HG03575 (cell line): ENCODE measurements at regions not wholly inside any gene's neighbourhood (a gene's known extent, or its start where the extent isn't known, plus 50 kb on each side); places are given as distances from the start of the nearest gene placed in this dataset.
"Not testable (repeated sequence)": the region's sequence is repeated elsewhere in the genome, so short reads cannot be mapped to it uniquely, and the experiment has no call there.

Experiments
- ATAC-seq: cut with Tn5 transposase; IDR thresholded peaks from one replicate; pipeline ENCODE4 v1.9.1; 2021; ENCODE audit not compliant: unreplicated experiment, insufficient number of reproducible peaks, low FRiP score; ENCODE audit errors: extremely low read depth

DNA sequence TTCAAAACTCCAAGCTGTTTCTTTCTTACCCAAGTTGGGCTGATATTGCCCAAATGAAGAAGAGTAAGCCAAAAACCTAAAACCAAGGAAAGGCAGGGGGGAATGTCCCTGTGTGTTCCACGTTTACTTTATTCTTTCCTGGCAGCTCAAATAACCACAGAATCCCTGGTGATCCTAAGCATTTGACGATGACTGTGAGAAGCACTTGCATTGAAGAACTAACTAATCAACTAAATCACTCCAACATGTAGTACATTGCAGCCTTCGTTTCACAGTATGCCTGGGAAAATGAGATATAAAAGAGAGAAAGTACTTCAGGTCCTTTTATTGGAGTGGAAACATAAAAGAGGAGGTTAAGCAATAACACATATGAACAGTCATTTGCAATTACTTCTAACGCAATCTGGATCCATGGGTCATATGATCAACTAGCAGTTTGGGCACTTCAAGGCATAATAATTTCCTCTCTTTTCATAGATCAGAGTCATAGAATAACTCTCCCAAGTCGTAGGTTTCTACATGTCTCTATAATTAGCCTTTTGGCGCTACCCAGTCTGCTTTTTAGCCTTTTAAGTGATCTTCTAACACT is 338.4 kb downstream of the TMEM167A start:
- ATAC-seq = no peak

DNA sequence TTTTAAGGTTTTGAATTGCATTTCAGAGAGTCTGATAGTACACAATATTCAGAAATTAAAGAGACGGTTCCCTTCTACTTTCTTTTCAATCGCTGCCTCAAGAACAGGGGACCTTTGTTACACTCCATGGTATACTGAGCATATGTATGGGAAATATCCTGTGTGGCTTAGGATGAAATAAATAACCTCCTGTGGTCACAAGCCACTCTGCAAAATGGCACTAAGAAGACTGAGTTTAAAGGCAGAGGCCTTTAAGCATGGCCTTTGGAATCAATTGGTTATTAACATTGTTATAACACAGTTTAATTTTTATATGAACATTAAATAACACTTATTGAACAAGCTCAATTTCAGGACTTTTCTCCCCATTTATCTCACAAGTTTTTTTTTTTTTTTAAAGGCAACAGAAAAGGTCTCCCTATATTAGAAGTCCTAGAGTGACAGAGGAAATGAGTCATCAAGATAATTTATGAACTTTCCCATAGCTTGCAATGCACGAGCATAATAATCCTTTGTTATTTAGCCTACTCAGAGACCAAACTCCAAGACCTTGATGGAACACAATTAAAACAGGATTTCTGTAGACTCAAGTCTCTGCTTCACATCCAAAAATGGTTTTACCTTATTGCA is 341.9 kb downstream of the TMEM167A start:
- no peak for ATAC-seq

DNA sequence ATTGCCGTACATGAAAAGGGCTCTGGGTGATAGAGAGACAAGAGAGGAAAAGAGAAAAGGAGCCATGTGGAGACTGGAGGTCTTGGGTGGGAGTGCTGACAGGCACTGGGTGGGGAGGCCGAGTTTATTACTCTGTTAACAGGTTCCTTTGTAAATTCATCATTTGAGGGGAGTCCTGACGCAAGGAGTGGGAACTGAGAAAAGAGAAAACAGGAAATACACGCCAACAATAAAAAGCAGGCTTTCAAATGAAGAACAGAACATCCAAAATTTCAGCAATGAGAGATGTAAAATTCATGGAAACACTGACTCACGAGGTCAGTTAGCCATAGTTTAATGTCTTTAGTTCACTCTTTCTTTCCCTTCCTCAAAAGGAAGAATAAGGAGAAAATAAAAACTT is 342.8 kb downstream of the TMEM167A start:
- no peak for ATAC-seq

DNA sequence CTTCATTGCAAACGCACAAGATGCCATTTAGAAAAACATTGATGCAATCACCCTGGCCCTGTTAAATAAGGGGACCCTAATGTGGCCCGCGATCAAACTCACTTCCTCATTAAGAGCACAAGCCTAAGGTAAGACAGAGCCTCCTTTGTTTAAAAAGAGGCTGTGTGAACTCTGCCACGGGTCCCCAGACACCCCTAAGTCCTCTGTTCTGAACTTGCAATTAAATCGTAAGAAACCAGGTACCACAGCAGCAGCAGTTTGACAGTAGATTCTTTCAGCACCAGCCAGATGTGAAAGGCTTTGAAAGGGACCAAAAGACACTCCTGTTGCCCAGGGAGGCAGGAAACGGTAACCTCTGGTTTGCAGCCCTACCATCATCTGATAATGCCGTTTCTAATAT is 346.3 kb downstream of the TMEM167A start:
- ATAC-seq = no peak

DNA sequence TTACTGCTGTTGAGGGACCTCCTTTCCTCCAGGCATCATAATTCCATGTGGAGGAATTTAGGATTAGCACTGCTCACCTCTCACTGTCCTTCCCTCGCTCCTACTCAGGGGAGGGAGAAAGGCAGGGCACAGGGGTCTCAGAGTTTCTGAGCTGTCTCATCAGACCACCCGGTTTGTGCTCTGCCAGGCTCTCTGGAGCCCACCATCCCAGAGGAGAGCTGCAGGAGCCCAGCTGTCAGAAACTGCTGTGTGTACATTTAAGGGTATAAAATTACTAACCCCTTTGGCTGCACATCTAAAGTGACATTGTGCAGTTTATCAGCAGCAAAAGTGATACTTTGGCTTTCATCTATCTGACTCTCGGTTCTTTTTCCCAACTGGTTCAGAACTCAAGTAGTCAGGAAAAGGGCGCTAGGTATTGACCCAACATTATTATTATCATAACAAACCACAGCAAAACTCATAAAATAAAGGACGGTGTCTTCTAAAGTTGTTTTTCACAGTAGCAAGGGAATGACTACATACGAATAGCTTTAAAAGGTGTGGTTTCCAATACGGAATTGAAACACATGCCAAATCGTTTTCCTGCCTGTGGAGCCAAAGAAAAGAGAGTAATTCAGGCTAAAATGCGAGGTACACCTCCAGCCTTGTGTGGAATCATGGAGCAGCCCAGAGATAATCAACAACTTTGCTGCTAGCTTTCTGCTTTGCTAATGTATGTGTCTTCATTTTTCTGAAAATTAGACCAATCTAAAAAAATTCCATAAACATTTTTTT is 348.1 kb downstream of the TMEM167A start:
- ATAC-seq = no peak

DNA sequence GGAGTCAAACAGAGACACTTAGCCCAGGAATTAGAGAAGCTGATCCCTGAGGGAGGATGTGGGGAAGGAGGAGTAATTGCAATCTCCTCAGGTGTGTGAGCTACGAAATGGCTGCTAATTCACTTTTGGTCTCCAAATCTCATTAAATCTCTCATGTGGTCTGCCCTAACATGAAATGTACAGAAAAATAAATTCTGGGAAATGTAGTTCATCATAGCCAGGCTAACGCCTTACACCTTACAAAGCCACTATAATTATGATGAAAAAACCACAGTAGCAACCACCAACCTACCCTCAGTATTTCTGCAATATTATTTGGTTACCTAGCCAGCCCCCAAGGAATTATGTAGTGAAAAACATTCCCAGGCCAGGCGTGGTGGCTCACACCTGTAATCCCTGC is 354.0 kb downstream of the TMEM167A start:
- ATAC-seq = no peak

DNA sequence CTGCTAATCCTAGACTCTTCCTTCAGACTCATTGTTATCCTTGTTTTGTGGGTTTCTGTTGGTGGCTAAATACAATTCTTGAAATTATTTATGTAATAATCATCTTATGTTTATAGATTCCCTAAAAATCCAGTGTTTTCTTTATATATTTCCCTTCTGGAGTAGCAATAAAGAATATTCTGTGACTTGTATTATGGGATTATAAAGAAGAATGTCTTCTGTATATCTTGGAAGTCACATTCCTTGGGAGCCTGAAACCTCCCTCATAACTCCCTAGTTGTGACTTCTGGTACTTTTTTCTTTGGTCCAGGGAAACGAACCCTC is 356.1 kb downstream of the TMEM167A start:
- ATAC-seq = no peak

DNA sequence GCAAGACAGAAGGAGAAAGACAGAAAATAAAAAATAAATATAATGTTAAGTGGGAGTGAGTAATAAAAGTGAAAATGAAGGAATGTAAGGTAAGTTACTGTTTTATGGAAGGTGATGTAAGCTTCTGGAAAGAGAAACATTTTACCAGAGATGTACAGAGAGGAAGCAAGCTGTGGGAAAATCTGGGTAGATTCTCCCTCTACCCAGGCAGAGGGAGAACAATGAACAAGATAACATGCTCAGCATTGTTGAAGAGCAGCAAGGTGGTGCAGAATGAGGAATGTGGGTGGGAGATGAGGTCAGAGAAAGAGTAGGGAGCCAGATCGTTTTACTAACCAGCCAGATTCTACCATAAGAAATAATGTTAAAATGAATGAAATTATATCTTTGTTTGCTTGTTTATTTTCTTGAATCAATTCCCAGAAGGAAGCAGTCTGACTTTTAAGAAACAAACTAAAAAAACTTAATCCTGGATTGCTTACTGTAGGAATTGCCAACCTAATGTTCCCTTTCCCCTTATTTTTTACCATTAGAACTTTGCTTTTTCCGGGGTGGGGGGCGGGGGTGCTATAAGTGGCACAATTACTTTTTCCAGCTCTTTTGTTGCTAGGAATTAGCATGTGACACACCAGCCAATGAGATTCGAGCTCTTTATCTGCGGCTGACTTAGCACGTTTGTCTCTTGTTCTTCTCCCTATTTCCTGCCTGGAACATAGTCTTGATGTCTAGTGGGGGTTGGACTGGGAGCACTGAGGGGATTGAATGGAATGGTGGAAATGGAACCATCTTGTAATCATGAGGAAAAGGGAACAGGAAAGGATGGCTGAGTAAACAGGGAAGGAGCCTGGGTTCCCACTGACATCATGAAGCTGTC is 356.7 kb downstream of the TMEM167A start:
- no peak for ATAC-seq

DNA sequence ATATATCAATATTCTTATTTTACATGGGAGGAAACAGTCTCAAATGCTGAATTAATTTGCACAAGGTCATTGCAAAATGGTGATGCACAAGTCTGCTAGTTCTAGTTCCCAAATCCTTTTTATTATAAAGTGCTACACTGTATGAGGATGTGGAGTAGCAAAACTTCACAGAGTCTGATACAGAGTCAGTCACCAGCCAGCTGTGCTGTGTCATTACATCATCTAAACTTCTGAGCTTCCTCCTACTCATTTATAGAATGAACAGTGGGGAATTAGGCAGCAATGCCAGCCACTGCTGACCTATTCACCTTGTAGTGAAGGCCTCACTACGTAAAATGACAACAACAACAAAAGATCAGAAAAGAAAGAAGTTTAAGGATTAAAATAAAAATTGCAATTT is 357.8 kb downstream of the TMEM167A start:
- ATAC-seq = peak; percentile 79

DNA sequence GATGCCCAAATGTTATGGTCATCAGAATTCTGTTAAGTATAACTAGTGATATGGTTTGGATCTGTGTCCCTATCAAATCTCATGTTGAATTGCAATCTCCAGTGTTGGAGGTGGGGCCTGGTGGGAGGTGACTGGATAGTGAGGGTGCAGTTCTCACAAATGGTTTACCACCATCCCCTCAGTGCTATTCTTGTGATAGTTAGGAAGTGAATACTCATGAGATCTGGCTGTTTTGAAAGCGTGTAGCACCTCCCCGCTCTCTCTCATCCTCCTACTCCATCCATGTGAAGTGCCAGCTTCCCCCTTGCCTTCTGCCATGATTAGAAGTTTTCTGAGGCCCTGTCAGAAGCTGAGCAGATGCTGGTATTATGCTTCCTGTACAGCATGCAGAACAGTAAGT is 359.5 kb downstream of the TMEM167A start:
- ATAC-seq = no peak

DNA sequence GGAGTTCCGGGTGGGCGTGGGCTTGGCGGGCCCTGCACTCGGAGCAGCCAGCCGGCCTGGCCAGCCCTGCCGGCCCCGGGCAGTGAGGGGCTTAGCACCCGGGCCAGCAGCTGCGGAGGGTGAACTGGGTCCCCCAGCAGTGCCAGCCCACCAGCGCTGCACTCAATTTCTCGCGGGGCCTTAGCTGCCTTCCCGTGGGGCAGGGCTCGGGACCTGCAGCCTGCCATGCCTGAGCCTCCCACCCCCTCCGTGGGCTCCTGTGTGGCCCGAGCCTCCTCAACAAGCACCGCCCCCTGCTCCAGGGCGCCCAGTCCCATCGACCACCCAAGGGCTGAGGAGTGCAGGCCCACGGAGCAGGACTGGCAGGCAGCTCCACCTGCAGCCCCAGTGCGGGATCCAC is 362.5 kb downstream of the TMEM167A start:
- not testable (repeated sequence) for ATAC-seq

DNA sequence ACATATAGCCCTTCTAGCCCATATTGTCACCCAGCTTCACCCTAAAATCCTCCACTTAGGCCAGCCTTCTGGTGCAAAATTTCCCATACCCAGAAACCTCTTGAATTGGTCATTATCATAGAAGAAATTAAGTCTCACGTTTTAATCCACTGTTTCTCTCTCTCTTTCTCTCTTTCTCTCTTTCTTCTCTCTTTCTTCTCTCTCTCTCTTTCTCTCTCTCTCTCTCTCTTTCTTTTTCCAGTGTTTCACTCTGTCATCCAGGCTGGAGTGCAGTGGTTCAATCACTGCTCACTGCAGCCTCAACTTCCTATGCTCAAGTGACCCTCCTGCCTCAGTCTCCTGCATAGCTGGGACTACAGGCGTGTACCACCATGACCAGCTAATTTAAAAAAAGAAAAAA is 363.4 kb downstream of the TMEM167A start:
- ATAC-seq = no peak

DNA sequence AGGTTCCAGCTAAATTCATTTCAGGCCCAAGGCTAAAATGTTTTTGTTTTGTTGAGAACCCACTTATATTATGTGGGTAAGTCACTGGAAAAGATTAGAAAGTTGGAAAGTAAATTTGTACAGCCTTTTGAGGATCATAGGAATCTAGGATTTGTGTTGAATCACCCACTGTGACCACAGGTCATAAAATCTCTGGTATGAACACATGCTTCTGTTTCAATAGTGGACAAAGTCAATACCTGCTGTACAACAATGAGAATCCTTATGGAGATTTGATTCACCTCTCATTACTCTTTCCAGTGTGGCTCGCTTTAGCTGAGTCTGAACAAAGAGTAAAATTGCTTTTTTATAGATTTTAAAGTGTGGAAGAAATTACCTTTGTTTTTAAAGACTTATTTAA is 369.5 kb downstream of the TMEM167A start:
- ATAC-seq = no peak

DNA sequence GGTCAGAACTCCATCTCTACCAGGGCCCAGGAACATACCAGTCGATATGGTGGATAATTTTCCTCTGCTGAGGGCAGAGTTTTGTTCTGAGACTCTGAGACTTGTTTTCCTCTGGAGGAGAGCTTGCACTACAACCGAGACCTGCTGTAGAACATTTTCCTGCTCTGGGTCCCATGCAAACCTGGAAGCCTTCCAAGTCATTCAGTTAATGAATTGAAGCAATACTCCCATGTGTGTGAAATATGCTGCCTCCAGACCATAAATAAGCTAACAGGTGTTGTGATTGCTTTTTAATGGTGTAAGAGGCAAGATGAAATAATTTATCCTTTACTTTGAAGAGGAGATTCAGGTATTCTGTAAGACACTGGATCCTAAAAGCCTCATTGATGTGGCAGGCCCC is 372.8 kb downstream of the TMEM167A start:
- ATAC-seq = no peak

DNA sequence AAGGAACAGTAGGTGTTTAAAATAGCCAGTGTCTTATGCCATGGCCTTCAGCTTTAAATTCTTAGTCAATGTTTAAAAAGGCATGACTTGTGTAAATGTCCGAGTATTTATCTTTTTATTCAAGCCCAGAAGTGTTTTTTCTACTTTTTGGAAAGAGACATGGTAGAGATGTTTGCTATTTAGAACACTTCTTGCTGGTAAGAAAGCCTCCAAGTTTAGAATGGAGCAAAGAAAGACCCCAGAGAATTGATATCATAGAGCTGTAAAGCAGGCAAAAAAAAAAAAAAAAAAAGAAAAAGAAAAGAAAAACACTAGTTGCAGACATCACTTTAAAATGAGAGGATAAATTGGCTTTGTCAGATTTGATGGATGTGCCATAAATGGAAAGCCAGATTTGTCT is 375.1 kb downstream of the TMEM167A start:
- no peak for ATAC-seq

DNA sequence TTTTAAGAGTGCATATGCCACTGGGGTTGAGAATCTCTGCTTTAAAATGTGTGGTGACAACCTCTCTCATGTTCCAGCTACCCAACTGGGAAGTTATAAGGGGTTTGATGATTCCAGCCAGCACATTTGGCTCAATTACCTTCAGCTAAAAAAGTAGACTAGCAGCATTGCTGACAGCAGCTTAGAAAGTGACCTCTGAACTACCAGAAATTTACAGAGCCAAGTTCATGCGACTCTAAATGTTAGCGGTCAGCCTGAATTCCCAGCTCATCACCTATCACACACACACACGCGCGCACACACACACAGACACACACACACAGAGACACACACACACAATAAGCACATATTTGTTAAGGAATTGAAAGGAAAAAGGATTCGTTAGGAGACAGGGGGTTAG is 377.5 kb downstream of the TMEM167A start:
- ATAC-seq = no peak

DNA sequence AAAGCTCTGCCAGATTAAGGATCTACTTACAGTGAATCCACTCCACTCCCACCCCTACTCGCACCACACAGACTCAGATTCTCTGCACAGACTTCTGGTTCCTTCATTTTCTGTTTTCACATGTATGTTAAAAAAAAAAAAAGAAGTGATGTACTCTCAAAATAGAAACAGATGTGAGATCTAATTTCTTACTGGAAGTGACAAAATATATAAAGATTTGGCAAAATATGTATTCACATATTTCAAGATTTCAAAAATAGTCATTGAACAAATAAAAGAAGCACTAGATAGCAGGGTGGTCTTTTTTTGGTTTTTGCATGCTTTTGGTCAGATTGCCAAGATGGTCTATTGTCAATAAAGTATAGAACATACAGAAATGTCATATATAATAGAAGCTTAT is 379.2 kb downstream of the TMEM167A start:
- no peak for ATAC-seq

DNA sequence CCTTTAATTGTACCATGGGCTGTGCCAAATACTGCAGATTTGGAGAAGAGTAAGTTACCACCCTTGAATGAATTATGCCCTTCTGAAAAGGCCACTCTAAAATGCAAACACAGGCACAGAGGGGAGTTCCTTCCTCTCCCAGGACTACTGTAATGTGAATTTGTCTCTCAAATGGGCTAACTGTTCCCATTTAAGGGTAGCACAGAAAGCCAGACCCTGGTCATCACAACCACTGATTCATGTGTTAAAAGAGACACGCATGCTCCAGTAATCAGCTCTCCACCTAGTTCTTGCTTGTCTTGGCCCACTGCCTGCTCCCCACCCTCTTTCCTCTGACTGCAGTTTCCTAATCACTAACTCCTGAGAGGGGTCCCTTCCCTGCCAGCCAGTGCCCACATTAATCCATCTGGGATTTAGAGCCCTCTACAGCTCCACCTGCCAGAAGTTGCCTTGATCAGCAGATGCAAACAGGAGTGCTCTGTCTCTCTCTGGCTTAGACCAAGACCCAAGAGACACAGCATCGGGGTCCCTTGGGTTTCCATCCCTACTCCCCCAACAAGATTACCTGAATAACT is 382.4 kb downstream of the TMEM167A start:
- ATAC-seq = no peak

DNA sequence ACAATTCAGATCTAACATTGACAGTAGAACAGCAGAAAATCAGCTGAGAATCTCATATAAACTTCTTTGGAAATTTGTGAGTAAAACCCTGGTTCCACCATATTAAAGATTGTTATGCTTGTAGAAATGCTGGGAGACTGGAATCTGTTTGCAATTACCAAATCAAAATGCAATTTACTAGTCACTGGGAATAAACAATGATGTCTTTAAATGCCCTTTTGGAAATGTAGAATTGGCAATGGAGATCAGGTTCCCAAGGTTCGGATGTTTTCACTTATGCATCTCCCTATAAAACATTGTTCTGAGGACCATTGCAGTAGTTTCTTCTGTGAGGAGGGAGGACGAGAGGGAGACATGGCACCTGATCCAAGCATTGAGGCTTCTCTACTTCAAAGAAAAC is 384.4 kb downstream of the TMEM167A start:
- ATAC-seq = no peak
